ENCODE measurements at regions not wholly inside any gene's neighbourhood (a gene's known extent, or its start where the extent isn't known, plus 50 kb on each side); places are given as distances from the start of the nearest gene placed in this dataset.

- no peak for DNase-seq
Measured at GRCh38 chr10:130642926-130643325, 506.7 kb downstream of the GLRX3 start.

- no peak for DNase-seq
Measured at GRCh38 chr10:130647341-130647740, 511.1 kb downstream of the GLRX3 start.

GRCh38 chr10:130648807-130649206, 512.6 kb downstream of the GLRX3 start:
- no peak for DNase-seq

- DNase-seq, result no peak
Measured at GRCh38 chr10:130652544-130652943, 516.4 kb downstream of the GLRX3 start.

- no peak for DNase-seq
Measured at GRCh38 chr10:130652964-130653578, 516.9 kb downstream of the GLRX3 start.

- DNase-seq, result no peak
Measured at GRCh38 chr10:130654726-130655125, 518.5 kb downstream of the GLRX3 start.

- no peak for DNase-seq
Measured at GRCh38 chr10:130655313-130656186, 519.4 kb downstream of the GLRX3 start.

GRCh38 chr10:130656187-130656575, 520.0 kb downstream of the GLRX3 start:
- DNase-seq, result no peak

- no peak for DNase-seq
Measured at GRCh38 chr10:130656582-130657133, 520.5 kb downstream of the GLRX3 start.

GRCh38 chr10:130658687-130659290, 522.6 kb downstream of the GLRX3 start:
- DNase-seq, result no peak

- no peak for DNase-seq
Measured at GRCh38 chr10:130659528-130659927, 523.3 kb downstream of the GLRX3 start.

GRCh38 chr10:130660266-130660665, 524.1 kb downstream of the GLRX3 start:
- DNase-seq, result no peak

- DNase-seq, result no peak
Measured at GRCh38 chr10:130661419-130661818, 525.2 kb downstream of the GLRX3 start.

- no peak for DNase-seq
Measured at GRCh38 chr10:130662775-130663174, 526.6 kb downstream of the GLRX3 start.

- DNase-seq, result no peak
Measured at GRCh38 chr10:130664526-130664925, 528.3 kb downstream of the GLRX3 start.

GRCh38 chr10:130666215-130666614, 530.0 kb downstream of the GLRX3 start:
- no peak for DNase-seq

- DNase-seq, result no peak
Measured at GRCh38 chr10:130686689-130687300, 550.6 kb downstream of the GLRX3 start.

GRCh38 chr10:130687566-130687965, 551.4 kb downstream of the GLRX3 start:
- no peak for DNase-seq

- DNase-seq, result no peak
Measured at GRCh38 chr10:130689743-130690626, 553.8 kb downstream of the GLRX3 start.

GRCh38 chr10:130691776-130692175, 555.6 kb downstream of the GLRX3 start:
- DNase-seq, result no peak

GRCh38 chr10:130696870-130697269, 560.7 kb downstream of the GLRX3 start:
- DNase-seq, result no peak

GRCh38 chr10:130707389-130707979, 571.3 kb downstream of the GLRX3 start:
- no peak for DNase-seq
